Dermis blood vessel endothelial cell (primary cell): ENCODE measurements at regions not wholly inside any gene's neighbourhood (a gene's known extent, or its start where the extent isn't known, plus 50 kb on each side); places are given as distances from the start of the nearest gene placed in this dataset.

ENCODE experiments used
- DNase-seq: peaks from one replicate; pipeline ENCODE4 v3.0.0; 2010

DNA sequence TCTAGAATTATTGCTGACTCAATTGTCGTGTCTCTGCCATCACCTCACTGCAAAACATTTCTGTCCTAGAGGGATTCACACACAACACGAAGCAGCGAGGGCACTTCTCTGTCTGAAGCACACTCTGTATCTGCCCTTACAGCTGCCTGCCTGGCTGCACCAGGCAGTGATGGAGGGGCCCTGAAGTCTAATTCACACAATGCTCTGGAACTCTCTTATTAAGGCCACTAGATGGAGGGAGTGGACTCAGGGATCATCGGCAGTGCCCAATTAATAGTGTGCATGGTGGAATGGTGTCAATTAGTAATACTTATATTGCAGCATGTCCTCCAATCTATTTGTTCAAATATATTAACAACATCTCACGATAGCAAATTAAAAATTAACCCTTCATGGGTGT lies 157.5 kb upstream of the MAP1B start:
- DNase-seq, result no peak

DNA sequence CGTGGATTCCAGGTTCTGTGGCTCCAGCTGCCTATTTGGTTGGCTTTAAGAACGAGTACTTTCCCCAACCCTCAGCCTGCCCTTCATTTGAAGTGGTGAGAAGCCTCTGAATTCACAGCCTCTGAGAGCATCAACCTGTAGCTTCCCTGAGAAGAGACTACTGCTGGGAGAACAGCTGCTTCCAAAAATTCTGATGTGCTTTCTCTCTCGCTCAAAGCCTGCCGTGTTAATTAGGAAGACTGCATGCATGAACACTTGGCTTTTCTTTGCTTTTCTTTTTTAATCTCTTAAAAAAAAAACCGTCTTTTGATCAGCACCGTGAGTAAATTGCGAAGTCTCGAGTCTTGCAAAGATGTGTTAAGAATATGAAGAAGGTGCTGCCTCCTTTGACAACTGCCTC lies 153.4 kb upstream of the MAP1B start:
- no peak for DNase-seq

DNA sequence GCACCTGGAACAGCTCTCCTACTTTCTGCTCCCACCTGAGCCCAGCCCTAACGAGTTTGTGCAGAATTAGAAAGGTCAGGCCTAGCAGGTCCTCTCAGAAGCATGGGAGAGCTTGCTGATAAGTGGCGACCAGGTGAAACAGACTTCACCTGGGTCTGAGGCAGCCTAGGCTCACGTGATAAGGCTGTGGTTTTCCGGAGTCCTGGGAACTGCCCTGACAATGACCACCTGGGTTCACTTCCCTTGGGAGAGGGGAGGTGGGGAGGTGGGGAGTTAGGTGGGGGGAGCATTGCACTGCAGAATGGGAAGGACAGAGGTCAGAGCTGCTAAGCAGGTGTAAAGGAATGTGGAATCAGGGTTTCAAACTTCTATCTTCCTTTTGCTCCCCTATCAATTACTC lies 152.9 kb upstream of the MAP1B start:
- no peak for DNase-seq

DNA sequence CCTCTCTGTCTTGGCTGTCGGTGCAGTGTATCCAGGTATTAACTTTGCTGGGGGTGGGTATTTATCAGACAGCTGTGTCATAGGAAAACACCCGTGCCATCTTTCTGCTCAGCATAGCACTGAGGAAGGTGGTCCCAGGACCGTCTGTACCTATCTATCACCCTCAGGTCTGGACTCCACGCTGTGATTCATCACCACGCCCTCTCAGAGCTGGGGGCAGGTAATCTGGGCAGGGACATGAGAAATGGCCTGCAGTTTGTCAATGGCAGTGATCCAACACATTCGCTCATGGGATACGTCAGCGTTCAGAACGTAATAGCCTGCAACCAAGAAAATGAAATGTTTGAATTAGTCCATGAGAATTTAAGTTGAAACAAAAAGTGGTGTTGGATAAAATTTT lies 151.6 kb upstream of the MAP1B start:
- no peak for DNase-seq

DNA sequence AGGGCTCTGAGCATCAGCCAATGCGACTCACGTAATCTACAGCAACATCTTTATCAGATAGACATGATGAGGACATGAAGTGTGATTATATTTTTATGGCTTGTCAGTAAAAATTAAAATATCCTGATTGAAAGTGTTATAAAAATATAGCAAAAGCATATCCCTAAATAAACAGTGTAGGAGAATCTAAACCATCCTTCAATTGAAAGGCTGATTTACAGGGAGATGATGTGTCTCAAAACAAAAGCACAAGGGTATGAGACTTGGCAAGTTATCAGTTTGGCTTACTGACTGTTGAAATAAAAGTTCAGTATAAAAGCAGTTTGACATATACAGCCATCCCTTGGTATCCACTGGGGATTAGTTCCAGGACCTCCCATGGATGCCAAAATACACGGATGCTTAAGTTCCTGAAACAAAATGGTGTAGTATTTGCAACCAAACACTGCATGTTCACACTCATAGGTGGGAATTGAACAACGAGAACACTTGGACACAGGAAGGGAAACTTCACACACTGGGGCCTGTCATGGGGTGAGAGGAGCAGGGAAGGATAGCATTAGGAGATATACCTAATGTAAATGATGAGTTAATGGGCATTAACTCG lies 149.9 kb upstream of the MAP1B start:
- no peak for DNase-seq

DNA sequence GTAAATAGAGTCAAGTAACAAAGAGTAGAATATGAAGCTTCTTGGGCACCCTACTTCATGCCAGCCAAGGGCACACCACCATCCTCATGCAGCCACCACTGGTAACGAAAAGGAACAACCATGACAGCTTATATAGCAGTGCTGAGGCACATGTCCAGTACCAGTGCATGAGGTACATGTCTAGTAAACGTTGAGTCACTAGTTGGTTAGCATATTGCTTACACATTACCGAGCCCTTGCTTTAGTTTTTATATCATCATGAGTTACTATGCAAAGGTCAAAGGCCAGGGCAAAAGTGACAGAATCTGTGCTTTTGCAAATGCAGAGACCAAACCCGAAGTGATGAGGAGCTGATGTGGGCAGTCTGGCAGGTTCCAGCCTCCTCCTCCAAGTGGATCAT lies 147.1 kb upstream of the MAP1B start:
- no peak for DNase-seq

DNA sequence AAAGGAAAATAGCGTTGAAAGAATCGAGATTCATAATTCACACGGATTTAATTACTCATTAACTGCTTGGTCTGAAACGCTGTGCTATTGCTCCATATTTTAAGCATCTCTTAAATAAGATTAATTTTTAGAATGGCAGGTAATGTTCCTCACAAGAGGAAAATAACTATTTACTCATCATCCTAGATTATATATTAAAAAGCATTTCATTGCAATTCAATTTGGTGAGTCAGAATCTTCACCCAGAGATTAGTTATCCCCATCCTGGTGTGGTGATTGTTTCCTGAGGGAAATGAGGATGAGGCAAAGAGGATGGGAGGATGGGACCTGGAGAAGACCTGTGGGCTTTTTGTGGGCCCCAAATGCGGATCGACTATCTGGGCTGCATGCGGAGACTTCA lies 145.5 kb upstream of the MAP1B start:
- DNase-seq, result no peak

DNA sequence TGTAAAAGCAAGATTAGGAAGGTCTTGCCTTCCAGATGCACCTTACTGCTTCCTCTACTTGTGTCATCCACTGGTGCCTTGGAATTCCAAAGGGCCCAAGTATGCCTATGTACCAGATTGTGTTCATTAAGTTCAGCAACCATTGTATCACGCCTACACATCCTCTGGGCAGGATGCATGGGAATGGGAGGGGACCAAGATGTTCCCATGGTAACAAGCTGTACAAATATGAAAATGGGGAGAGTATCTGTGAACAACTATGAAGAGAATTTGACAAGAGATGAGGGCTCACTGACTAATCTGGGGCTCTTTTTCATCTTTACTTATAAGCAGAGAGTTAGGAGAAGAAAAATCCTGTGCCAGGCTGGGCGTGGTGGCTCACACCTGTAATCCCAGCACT lies 137.8 kb upstream of the MAP1B start:
- peak; percentile 5 for DNase-seq

DNA sequence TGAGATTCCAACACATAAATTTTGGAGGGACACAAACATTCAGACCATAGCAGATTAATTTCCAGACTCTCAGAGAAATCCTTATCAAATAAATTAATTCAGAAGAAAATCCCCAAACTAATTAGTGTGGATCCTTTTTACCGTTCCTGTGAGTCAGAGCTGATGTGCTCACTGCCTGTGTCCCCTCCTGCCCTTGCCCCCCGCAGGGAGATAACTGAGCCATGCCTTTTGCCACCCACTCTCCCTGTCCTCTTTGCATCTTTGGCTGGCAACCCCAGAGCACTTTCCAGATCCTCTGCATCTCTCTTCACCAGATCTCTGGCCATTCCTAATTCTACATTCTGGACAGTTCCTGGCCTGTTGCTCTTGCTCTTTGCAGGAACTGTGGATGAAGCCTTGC lies 135.4 kb upstream of the MAP1B start:
- no peak for DNase-seq

DNA sequence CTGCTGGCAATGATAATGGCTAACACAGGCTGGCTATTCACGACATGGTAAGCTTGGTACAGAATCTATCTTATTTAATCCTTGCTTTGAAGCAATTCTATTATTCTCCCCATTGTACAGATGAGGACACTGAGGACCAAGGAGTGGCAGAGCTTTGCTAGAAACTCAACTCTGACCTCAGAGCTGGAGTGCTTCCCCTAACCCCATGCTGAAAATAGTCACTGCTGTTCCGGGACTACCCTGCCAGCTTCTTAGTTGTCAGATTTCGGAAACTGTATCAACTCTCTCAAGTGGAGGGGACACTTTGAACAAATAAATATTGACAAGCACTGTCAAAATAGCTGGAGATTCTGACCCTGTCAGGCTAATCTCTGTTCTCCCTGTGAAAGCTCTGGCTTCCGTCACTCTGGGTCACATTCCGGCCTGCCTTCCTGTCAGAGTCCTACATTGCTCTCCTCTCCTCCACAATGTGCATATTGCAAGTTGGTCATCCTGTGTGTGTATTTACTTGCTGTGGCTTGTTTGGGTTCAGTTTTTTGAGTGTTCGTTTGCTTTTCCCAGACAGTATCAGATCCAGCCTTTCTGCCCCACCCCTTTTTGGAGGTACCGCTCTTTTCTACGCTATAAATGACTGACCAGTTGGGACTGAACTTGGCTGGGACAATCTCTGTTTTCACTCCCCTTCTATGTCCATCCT lies 134.3 kb upstream of the MAP1B start:
- no peak for DNase-seq

DNA sequence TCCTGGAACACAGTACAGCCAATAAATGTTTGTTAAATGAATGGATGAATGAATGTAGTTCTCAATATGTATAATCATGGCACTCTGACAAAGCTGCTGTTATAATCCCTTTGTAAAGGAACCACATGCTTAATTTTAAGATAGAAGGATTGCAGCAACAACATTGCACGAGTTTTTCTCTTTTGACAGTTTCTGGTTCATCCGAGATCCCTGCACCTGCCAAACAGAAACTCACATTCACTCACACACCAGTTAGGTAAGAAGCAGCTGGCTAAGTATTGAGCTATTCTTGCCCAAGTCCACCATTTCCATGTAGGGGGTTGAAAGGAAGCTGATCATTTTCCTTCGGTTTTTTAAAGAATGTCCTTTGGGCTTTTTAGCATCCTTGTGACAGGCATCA lies 133.7 kb upstream of the MAP1B start:
- no peak for DNase-seq

DNA sequence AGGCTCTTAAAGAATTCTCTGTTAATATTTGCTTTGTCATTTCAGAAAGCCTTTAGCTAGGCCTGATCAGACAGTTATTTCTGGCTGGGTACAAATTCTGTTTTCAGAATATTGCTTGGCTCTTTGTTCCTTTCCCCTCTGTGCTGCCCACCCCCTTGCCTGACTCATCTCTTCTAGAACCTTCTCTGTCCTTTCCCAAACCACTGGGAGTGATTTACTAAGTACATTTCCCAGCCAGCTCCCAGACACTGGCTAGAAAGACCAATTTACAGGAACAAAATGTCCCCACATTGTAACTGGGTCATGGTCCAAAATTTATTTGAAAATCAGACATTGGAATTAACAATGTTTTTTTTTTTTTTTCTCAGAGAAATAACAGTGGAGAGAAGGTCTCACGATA lies 133.1 kb upstream of the MAP1B start:
- DNase-seq, result no peak

DNA sequence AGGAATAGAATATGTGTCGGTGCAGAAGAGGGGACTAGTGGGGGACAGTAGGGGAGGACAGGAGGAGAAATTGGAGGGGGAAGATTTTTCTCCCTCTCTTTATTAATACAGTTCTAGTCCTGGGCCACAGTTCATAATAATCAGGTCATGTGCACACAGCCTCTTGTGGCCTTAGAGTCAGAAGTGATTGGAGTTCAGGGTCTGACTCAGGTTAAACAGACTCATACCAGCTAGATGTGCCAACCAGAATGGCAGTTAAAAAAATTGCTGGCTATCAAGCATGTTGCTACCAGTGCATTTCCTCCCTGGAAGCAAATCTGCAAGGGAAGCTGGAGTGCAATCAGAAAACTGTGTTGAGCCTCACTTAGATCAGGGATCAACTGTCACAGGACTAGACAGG lies 132.7 kb upstream of the MAP1B start:
- no peak for DNase-seq

DNA sequence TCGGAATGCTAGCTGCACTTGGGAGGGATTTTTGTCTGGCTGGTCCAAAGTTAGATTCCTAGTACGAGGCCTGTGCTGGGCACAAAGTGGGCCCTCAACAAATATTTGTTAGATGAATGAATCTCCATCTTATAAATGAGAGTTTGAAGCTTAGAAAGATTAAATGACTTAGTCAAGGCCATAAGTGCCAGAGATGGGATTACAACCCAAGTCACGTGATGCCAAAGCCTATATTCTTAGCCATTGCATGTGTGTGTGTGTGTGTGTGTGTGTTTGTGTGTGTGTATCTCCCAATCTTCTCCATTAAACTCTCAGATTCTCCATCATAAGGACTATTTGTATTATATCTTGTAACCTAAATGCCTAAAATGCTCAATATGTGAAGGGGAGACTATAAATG lies 130.8 kb upstream of the MAP1B start:
- no peak for DNase-seq

DNA sequence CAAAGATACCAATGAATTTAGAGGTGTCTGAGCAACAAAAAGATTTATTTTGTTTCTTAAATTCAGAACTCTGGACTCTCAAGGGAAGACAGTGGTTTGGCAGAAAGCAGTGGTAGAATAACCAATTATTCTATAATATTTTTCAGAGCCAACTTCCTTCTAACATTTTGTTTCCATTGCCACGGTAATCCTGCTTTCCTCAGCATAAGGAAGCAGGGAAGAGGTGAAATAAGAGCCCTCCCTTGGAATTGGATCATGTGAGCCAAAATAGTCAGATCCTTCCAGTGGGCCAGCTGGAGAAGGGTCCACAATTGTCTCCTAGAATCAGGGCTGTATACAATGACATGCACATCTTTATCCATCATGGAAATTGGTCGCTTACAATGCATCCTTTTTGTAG lies 130.0 kb upstream of the MAP1B start:
- DNase-seq, result no peak

DNA sequence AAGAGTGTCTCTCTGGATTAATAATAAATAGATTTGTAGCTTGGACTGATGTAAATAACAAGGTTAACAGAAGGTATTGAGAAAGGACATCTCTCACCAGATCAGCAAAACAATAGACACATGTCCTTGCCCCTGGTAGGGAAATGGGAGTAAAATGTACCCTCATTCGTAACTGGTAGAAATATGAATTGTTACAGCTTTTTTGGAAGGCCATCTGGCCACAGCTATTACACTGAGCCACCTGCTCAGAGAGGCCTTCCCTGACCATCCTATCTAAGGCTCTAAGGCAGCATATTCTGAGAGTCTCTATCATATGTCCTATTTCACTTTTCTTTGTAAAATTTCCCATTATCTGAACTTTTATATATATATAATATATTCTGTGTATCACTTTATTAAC lies 129.1 kb upstream of the MAP1B start:
- DNase-seq, result no peak

DNA sequence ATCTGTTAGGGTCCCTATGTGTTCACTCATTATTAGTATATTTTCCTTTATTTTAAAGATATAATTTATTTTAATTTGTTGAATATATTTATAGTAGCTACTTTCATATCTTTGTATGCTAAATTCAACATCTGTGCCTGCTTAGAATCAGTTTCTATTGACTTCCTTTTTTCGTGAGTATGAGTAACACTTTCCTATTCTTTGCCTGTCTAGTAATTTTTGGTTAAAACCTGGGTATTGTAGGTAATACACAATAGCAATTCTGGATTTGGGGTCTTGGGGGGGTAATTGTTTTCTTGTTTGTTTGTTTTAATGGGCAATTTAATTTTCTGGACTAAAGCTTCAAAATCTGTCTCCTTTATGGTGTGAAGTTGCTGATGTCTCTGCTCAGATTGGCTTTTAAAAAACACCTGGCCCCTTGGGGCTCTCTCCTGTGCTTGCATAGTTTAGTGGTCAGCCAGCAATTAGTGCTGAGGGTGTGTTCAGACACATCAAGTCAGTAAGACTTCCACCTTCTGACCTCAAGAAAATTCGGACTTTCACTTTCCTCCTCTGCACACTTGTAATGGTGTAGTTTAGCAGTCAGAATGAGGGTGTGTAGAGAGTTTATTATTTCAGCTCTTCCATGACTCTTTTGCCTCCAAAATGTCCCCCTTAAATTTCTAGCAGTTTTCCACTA lies 124.4 kb upstream of the MAP1B start:
- DNase-seq, result no peak

DNA sequence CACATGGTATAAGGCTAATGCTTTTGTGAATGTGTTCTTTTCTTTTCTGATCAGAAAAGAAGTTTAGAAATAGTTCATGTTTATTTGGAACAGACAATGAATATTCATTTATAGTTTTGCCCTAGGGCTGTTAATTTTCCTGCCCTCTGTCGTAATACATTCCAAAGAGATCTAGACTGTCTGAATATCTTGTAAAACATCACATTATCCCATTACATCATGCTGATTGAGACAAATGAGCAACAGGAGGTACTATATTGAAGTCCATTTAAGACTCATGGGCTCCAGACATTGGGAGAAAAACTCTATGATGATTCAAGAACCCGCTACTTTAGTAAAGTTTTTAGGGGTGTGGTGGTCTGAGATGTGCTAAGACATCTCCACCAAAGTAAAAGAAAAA lies 121.2 kb upstream of the MAP1B start:
- no peak for DNase-seq

DNA sequence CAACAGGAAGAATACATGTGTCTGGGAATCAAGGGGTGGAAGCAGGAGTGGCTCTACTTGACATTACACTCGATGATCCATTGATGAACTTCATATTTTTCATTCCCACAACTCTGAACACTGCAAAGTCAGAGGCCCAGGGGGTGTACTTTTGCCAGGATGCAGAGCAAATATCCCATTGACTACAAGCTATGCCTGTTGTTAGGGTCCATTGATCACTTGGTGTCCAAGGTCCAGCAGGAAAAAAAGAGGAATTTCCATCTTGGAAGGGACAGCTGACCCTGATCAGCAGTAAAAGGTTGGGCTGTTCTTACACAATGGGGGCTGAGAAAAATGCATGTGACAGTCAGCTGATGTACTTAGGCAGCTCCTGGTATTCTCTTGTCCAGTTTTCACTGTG lies 118.5 kb upstream of the MAP1B start:
- no peak for DNase-seq

DNA sequence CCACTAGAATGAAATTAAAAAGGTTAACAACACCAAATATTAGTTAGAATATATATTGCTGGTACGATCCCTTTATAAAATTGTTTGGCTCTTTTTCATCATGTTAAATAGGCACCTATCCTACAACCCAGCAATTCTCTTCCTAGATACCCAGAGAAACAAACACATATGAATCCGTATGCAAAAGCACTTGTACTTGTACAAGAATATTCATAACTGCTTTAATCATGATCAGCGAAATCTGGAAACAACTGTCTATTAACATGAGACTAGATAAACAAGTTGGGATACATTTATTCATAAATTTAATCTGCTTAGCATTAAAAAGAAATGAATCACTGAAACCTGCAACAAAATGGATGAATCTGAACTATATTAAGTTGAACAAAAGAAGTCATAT lies 113.7 kb upstream of the MAP1B start:
- no peak for DNase-seq

DNA sequence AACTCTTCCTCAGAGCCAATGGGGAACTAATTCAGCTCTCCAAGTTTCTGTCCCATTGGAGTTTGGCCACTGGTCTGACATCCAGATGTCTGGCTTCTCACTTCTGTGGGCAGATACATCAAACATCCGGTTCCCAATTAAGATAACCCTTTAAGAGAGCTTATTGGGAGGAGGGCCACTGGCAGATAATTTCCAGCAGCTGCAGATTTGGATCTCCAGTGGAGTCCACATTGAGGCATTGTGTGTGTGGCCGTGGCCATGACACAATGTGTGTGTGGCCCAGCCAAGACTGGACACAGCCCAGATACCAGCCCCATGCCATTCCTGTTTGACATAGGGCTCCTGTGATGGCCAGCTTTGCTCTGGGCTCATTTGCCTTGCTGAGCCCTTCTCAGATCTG lies 110.5 kb upstream of the MAP1B start:
- DNase-seq, result no peak

DNA sequence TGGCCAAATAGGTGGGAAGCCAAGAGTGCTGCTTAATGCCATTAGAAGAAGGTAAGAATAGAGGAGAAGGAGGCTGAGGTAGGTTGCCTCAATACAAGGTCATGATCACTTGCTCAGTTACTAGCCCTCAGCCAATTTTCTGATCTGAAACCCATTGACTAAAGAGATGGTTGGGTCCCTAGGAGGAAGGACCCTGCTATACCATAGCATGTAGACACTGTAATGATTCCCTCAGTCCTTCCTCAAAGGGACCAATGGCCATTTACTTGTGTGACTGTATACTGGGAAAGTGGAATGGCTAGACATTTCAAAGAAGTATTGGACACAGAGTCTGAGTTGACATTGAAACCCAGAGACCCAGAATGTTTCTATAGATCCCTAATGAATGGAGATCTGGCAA lies 108.5 kb upstream of the MAP1B start:
- no peak for DNase-seq

DNA sequence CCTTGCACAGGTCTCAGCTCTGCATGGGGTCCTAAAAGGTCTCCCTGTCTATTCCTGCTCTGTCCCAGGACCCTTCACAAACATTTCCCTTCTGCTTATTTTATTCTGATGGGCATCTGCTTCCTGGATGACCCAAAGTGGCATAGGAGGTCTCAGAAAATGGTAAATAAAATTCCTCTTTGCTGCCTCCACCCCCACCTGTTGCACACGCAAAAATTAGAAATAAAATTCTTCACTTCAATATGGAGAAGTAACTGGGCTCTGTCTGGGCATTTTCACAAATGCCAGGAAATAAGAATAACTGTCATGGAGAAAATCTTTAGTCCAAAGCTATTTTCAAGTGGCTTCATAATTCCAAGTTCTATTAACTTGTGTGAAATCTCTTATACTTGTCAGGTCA lies 106.6 kb upstream of the MAP1B start:
- no peak for DNase-seq

DNA sequence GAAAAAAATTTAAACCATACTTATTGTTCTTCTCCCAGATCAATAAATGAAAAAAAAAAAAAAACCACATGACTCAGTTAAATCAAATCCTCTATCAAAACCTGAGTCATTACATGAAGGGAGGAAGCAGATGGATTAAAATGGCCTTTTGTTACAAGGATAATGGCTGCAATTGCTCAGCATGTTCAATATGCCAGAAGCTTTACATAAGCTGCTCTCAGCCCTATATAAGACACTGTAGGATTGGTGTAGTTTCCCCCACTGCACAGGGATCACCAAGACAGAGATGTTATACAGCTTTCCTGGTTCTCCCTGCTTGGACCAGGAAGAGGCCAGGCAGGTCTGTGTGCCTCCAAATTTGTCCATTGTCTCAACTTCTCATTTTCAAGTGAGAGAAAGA lies 101.6 kb upstream of the MAP1B start:
- no peak for DNase-seq

DNA sequence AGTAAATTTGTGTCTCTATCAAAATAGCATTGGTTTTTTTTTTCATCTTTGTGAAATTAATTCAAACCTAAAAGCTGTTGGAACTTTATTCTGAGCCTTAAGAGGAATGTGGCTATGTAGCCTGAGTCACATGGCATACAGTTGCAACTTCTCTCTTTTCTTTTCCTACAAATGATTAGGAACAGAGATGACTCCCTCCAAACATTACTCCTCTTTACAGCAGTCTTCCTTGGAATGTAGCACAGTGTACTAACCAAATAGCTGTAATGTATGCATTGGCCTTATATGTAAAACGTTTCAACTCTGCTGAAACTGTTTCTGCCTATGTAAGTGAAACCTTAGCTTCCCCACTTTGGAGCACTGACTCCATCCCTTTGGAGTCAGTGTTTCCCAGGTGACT lies 100.9 kb upstream of the MAP1B start:
- no peak for DNase-seq
